ENCODE measurements at regions not wholly inside any gene's neighbourhood (a gene's known extent, or its start where the extent isn't known, plus 50 kb on each side); places are given as distances from the start of the nearest gene placed in this dataset.

GRCh38 chr1:59100708-59101374 is 196.1 kb upstream of the FGGY start:
- DNase-seq: no peak

- no peak for DNase-seq
Measured at GRCh38 chr1:59101518-59101917, 195.4 kb upstream of the FGGY start.

- DNase-seq: no peak
Measured at GRCh38 chr1:59103457-59103856, 193.4 kb upstream of the FGGY start.

- DNase-seq: peak; percentile 5
Measured at GRCh38 chr1:59104191-59104760, 192.6 kb upstream of the FGGY start.

- no peak for DNase-seq
Measured at GRCh38 chr1:59105548-59106507, 191.1 kb upstream of the FGGY start.

GRCh38 chr1:59107516-59107915 is 189.4 kb upstream of the FGGY start:
- DNase-seq: no peak

GRCh38 chr1:59107916-59108315 is 189.0 kb upstream of the FGGY start:
- DNase-seq: no peak

- DNase-seq: no peak
Measured at GRCh38 chr1:59108481-59109317, 188.2 kb upstream of the FGGY start.

GRCh38 chr1:59110271-59110670 is 186.6 kb upstream of the FGGY start:
- DNase-seq: no peak

GRCh38 chr1:59113876-59114457 is 182.9 kb upstream of the FGGY start:
- no peak for DNase-seq

GRCh38 chr1:59115865-59116264 is 181.0 kb upstream of the FGGY start:
- no peak for DNase-seq

GRCh38 chr1:59116920-59117542 is 179.9 kb upstream of the FGGY start:
- no peak for DNase-seq

- no peak for DNase-seq
Measured at GRCh38 chr1:59122527-59122926, 174.4 kb upstream of the FGGY start.

GRCh38 chr1:59123081-59123681 is 173.7 kb upstream of the FGGY start:
- DNase-seq: no peak

GRCh38 chr1:59124166-59124565 is 172.7 kb upstream of the FGGY start:
- DNase-seq: no peak

- DNase-seq: no peak
Measured at GRCh38 chr1:59125154-59125553, 171.7 kb upstream of the FGGY start.

GRCh38 chr1:59125676-59126320 is 171.1 kb upstream of the FGGY start:
- no peak for DNase-seq

GRCh38 chr1:59126366-59126765 is 170.5 kb upstream of the FGGY start:
- DNase-seq: no peak

GRCh38 chr1:59128239-59128736 is 168.6 kb upstream of the FGGY start:
- DNase-seq: no peak

GRCh38 chr1:59128784-59129227 is 168.1 kb upstream of the FGGY start:
- DNase-seq: no peak

- DNase-seq: no peak
Measured at GRCh38 chr1:59132295-59132694, 164.6 kb upstream of the FGGY start.
